ENCODE measurements at regions not wholly inside any gene's neighbourhood (a gene's known extent, or its start where the extent isn't known, plus 50 kb on each side); places are given as distances from the start of the nearest gene placed in this dataset.
"Not testable (repeated sequence)": the region's sequence is repeated elsewhere in the genome, so short reads cannot be mapped to it uniquely, and the experiment has no call there.

GRCh38 chr1:146883190-146883589 is 54.9 kb upstream of the NBPF12 start:
- not testable (repeated sequence) for DNase-seq (ENCODE audit: low spot score)

- not testable (repeated sequence) for DNase-seq (ENCODE audit: low spot score)
Measured at GRCh38 chr1:146881096-146881495, 57.0 kb upstream of the NBPF12 start.

GRCh38 chr1:146863799-146864319 is 74.3 kb upstream of the NBPF12 start:
- not testable (repeated sequence) for DNase-seq (ENCODE audit: low spot score)

- DNase-seq (ENCODE audit: low spot score): not testable (repeated sequence)
Measured at GRCh38 chr1:146853147-146853546, 85.0 kb upstream of the NBPF12 start.

- DNase-seq (ENCODE audit: low spot score): not testable (repeated sequence)
Measured at GRCh38 chr1:146850352-146850889, 87.7 kb upstream of the NBPF12 start.

- DNase-seq (ENCODE audit: low spot score): not testable (repeated sequence)
Measured at GRCh38 chr1:146838725-146839124, 99.4 kb upstream of the NBPF12 start.

GRCh38 chr1:146826957-146827356 is 111.2 kb upstream of the NBPF12 start:
- DNase-seq (ENCODE audit: low spot score): not testable (repeated sequence)

- not testable (repeated sequence) for DNase-seq (ENCODE audit: low spot score)
Measured at GRCh38 chr1:146794236-146794635, 143.9 kb upstream of the NBPF12 start.

GRCh38 chr1:146792725-146793124 is 145.4 kb upstream of the NBPF12 start:
- not testable (repeated sequence) for DNase-seq (ENCODE audit: low spot score)

- not testable (repeated sequence) for DNase-seq (ENCODE audit: low spot score)
Measured at GRCh38 chr1:146784212-146784940, 153.7 kb upstream of the NBPF12 start.

- not testable (repeated sequence) for DNase-seq (ENCODE audit: low spot score)
Measured at GRCh38 chr1:146781235-146781634, 156.9 kb upstream of the NBPF12 start.

GRCh38 chr1:146777826-146778602 is 160.1 kb upstream of the NBPF12 start:
- not testable (repeated sequence) for DNase-seq (ENCODE audit: low spot score)

GRCh38 chr1:146774988-146775387 is 163.1 kb upstream of the NBPF12 start:
- not testable (repeated sequence) for DNase-seq (ENCODE audit: low spot score)

- DNase-seq (ENCODE audit: low spot score): not testable (repeated sequence)
Measured at GRCh38 chr1:146774271-146774670, 163.9 kb upstream of the NBPF12 start.

GRCh38 chr1:146771409-146771808 is 166.7 kb upstream of the NBPF12 start:
- not testable (repeated sequence) for DNase-seq (ENCODE audit: low spot score)

- DNase-seq (ENCODE audit: low spot score): not testable (repeated sequence)
Measured at GRCh38 chr1:146770998-146771397, 167.1 kb upstream of the NBPF12 start.

GRCh38 chr1:146763234-146763633 is 174.9 kb upstream of the NBPF12 start:
- DNase-seq (ENCODE audit: low spot score): not testable (repeated sequence)

- not testable (repeated sequence) for DNase-seq (ENCODE audit: low spot score)
Measured at GRCh38 chr1:146756858-146757257, 181.3 kb upstream of the NBPF12 start.

GRCh38 chr1:146748686-146749085 is 189.4 kb upstream of the NBPF12 start:
- not testable (repeated sequence) for DNase-seq (ENCODE audit: low spot score)

GRCh38 chr1:146731981-146732680 is 206.0 kb upstream of the NBPF12 start:
- DNase-seq (ENCODE audit: low spot score): not testable (repeated sequence)

Data from mesenteric fat pad (tissue), 1 donor.